GM21717 (cell line): ENCODE measurements at regions not wholly inside any gene's neighbourhood (a gene's known extent, or its start where the extent isn't known, plus 50 kb on each side); places are given as distances from the start of the nearest gene placed in this dataset.
"Not testable (repeated sequence)": the region's sequence is repeated elsewhere in the genome, so short reads cannot be mapped to it uniquely, and the experiment has no call there.

Experiments used
- ATAC-seq: cut with Tn5 transposase; IDR thresholded peaks from one replicate; pipeline ENCODE4 v1.9.1; 2021; ENCODE audit warnings: mild to moderate bottlenecking, moderate library complexity; ENCODE audit not compliant: unreplicated experiment

GRCh38 chr1:161454865-161455707 lies 50.2 kb upstream of the FCGR2A start:
- peak; percentile 21 for ATAC-seq

GRCh38 chr1:161453950-161454864 lies 51.0 kb upstream of the FCGR2A start:
- peak; percentile 52 for ATAC-seq

- not testable (repeated sequence) for ATAC-seq
These were observed 53.4 kb upstream of the FCGR2A start for GRCh38 chr1:161451698-161452348.

- peak; percentile 20 for ATAC-seq
These were observed 57.4 kb upstream of the FCGR2A start for GRCh38 chr1:161447760-161448332.

- peak; percentile 35 for ATAC-seq
These were observed 58.1 kb upstream of the FCGR2A start for GRCh38 chr1:161447040-161447759.

- ATAC-seq = not testable (repeated sequence)
These were observed 60.5 kb upstream of the FCGR2A start for GRCh38 chr1:161444725-161445124.

GRCh38 chr1:161444255-161444654 lies 61.0 kb upstream of the FCGR2A start:
- not testable (repeated sequence) for ATAC-seq

- ATAC-seq = no peak
These were observed 64.9 kb upstream of the FCGR2A start for GRCh38 chr1:161440312-161440894.

- ATAC-seq = no peak
These were observed 65.7 kb upstream of the FCGR2A start for GRCh38 chr1:161439280-161440232.

GRCh38 chr1:161433191-161433590 lies 65.5 kb upstream of the CFAP126 start:
- not testable (repeated sequence) for ATAC-seq

GRCh38 chr1:161432091-161432490 lies 64.4 kb upstream of the CFAP126 start:
- no peak for ATAC-seq

- ATAC-seq = no peak
These were observed 60.2 kb upstream of the CFAP126 start for GRCh38 chr1:161427733-161428516.

GRCh38 chr1:161422914-161423313 lies 55.2 kb upstream of the CFAP126 start:
- ATAC-seq = not testable (repeated sequence)

GRCh38 chr1:161421456-161421855 lies 53.8 kb upstream of the CFAP126 start:
- no peak for ATAC-seq

- no peak for ATAC-seq
These were observed 53.2 kb upstream of the CFAP126 start for GRCh38 chr1:161420763-161421455.

- not testable (repeated sequence) for ATAC-seq
These were observed 49.9 kb upstream of the CFAP126 start for GRCh38 chr1:161417536-161417935.
